Subcutaneous abdominal adipose tissue (tissue), 5 donors: ENCODE measurements at regions not wholly inside any gene's neighbourhood (a gene's known extent, or its start where the extent isn't known, plus 50 kb on each side); places are given as distances from the start of the nearest gene placed in this dataset.

Source experiments
- H3K27ac ChIP-seq: one replicate; pipeline ENCODE4 v1.7.0; 2013; ENCODE audit warnings: low read depth, mild to moderate bottlenecking, inconsistent platforms, low read length, moderate library complexity
- H3K27me3 ChIP-seq, 5 donors: one replicate each; pipeline ENCODE4 v1.7.0; 2013; ENCODE audit warnings: low read length in 5 of 5, inconsistent platforms in 1 of 5; ENCODE audit not compliant: control insufficient read depth in 5 of 5, insufficient read depth in 4 of 5
- H3K36me3 ChIP-seq, 5 donors: one replicate each; pipeline ENCODE4 v1.7.0; 2013; ENCODE audit warnings: low read length in 5 of 5; ENCODE audit not compliant: control insufficient read depth in 5 of 5, insufficient read depth in 5 of 5
- H3K4me1 ChIP-seq, 5 donors: one replicate each; pipeline ENCODE4 v1.7.0; 2013; ENCODE audit warnings: low read length in 5 of 5, mild to moderate bottlenecking in 3 of 5, moderate library complexity in 1 of 5; ENCODE audit not compliant: control insufficient read depth in 5 of 5, insufficient read depth in 5 of 5
- H3K4me3 ChIP-seq, 5 donors: one replicate each; pipeline ENCODE4 v1.7.0; 2013; ENCODE audit warnings: low read length in 5 of 5, low read depth in 1 of 5
- H3K9ac ChIP-seq, 5 donors: one replicate each; pipeline ENCODE4 v1.7.0; 2013; ENCODE audit warnings: low read length in 5 of 5, mild to moderate bottlenecking in 4 of 5, moderate library complexity in 3 of 5
- H3K9me3 ChIP-seq, 5 donors: one replicate each; pipeline ENCODE4 v1.7.0; 2013; ENCODE audit warnings: low read length in 5 of 5; ENCODE audit not compliant: control insufficient read depth in 5 of 5
- donor health status: healthy.
- donor health status: healthy.
- donor health status: healthy.
- donor health status: healthy.
- donor health status: healthy.

DNA sequence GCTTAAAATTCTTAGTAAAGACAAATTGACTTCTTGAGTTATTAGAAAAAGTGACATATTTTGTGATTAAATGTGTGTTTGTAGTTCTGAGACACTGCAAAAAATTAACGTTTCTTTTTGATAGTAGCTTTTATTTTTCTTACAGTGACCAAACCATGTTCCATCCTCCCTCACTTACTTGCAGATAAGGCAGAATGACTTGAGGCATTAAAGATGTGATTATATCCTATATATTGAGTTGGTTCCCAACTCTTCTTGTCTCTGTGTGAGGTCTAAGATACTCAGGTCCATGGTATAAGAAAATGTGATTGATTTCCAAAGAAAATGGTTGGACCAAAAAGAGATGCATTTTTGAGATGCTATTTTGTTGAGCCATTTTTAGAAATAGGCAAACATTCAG is 238.3 kb upstream of the NR2F2 start:
- Histone ChIP-seq H3K9ac (no peak overlapping the region), H3K4me3 (no peak overlapping the region), H3K4me1 (no peaks in the 10 kb centered on the region)

DNA sequence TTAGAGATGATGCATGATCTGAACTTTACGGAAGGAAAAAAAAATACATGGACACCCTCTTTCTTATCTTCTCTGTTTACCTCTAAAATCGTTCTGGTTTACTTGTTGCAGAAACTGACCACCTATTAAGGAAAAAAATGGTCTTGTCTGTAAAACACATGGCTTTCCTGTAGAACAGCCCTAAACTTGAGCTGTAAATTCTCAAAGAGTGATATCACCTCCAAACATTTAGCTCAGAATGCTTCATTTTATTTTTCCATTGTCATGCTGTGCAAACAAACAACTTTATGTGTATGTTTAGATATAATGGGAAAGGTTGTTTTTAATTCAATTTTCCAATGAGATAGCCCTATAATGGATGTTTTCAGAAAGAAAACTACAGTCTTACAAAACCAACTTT is 237.4 kb upstream of the NR2F2 start:
- Histone ChIP-seq H3K9ac (no peak overlapping the region), H3K9me3 (no peaks in the 10 kb centered on the region), H3K27me3 (no peaks in the 10 kb centered on the region), H3K4me1 (no peaks in the 10 kb centered on the region), H3K4me3 (no peak overlapping the region), H3K27ac (no peak overlapping the region), H3K36me3 (no peaks in the 10 kb centered on the region)

More for the DNA sequence above, 238.3 kb upstream of the NR2F2 start:
- Histone ChIP-seq H3K27ac (no peak overlapping the region), H3K36me3 (no peaks in the 10 kb centered on the region), H3K9me3 (no peaks in the 10 kb centered on the region), H3K27me3 (no peaks in the 10 kb centered on the region)

DNA sequence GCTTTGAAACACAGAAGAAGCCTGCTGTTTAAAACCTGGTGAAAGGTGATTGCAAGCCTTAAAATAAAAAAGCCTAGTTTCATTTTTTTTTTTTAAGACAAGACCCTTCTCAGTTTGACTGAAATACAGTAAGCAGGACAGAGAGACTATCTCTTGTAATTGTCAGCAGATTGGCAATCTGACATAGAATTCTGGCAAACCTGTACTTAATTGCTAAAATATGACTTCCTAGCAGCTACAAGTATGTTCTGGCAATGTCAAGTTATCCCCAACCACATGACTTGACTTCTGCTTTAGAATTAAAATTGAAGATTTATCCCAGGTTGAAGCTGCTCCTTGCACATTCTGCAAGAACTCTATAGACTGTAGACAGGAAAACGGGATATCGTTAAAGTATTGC is 232.8 kb upstream of the NR2F2 start:
- Histone ChIP-seq H3K27ac (no peak overlapping the region), H3K27me3 (no peaks in the 10 kb centered on the region), H3K4me1 (no peaks in the 10 kb centered on the region), H3K4me3 (no peak overlapping the region), H3K9me3 (no peaks in the 10 kb centered on the region), H3K36me3 (no peaks in the 10 kb centered on the region), H3K9ac (no peak overlapping the region)

DNA sequence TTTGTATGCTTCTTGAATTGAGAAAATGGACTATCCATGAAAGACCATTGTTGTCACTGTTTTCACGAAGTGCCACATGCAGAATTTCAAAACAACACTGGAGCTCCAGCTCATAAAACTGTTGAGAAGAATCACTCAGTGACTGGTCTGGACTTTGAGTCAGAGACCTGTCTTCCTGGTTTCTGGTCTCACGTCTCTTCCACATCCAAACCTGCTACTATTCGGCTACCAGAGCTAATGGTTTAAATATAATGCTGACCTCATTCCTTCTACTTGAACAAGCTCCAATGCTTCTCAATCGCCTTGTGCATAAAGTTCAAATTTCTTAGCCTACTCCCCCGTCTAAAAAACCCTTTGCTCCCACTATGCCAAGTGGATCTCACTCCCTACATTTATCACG is 227.9 kb upstream of the NR2F2 start:
- no peaks in the 10 kb centered on the region for H3K27me3 ChIP-seq
- H3K27ac ChIP-seq, result no peak overlapping the region
- H3K36me3 ChIP-seq, result no peaks in the 10 kb centered on the region
- no peak overlapping the region for H3K9ac ChIP-seq
- H3K4me1 ChIP-seq, result no peaks in the 10 kb centered on the region
- H3K4me3 ChIP-seq, result no peak overlapping the region
- H3K9me3 ChIP-seq, result no peaks in the 10 kb centered on the region

DNA sequence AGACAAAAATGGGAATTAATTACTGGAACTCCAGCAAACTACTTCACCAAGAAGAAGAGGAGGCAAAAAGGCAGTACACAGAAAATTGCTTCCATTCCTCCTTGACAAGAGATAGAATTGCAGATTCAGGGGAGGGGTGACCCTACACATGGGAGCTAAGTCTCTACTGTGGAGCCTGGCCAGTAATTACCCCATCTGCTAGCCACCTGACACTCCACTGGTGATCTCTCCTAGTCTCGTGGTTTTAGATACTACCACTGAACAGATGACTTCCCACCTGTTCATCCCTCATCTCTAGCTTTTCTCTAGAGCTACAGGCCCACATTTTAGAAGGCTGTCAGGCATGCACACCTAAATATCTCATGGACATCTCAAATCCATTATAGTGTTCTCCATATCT is 224.3 kb upstream of the NR2F2 start:
- no peak overlapping the region for H3K4me3 ChIP-seq

DNA sequence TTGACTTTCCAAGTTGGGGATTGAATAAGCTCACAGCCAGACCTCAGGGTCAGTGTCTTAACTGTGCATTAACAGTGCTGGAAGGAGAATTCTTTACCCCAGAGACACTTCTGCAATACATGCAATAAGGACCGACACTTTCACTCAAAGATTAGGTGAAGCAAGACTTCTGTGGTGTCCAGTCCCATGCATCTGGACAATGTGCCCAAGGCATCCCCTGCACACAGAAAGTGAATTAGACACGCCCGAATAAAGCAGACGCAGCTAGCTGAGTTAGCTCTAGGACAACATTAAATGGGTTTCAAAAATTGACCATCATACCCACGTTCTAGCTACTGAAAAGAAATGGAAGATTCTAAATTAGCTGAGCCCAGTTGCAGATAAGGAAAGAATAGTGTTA is 223.9 kb upstream of the NR2F2 start:
- Histone ChIP-seq H3K9ac (no peak overlapping the region), H3K9me3 (no peaks in the 10 kb centered on the region), H3K4me1 (no peaks in the 10 kb centered on the region), H3K4me3 (no peak overlapping the region), H3K36me3 (no peaks in the 10 kb centered on the region), H3K27ac (no peak overlapping the region), H3K27me3 (no peaks in the 10 kb centered on the region)

More for the DNA sequence above, 224.3 kb upstream of the NR2F2 start:
- H3K27ac ChIP-seq, result no peak overlapping the region
- no peaks in the 10 kb centered on the region for H3K27me3 ChIP-seq
- H3K4me1 ChIP-seq, result no peaks in the 10 kb centered on the region
- no peaks in the 10 kb centered on the region for H3K9me3 ChIP-seq
- no peaks in the 10 kb centered on the region for H3K36me3 ChIP-seq
- H3K9ac ChIP-seq, result no peak overlapping the region

DNA sequence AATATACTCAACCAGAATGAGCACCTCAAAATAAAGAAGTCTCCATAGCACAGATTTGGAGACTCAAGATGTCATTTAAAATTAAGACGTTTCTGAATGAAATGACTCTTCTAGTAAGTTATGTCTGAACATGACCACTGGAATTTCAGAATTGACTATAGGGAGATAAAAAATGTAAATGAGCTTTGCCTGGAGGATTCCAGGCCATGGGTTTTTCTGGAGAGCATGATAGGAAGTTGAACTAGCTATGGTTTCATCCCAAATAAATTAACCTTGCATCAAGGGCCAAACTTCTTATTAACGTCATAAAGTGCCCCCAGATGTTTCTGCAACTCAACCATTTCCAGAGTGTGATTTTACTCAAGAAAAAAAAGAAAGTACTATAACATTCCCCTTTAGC is 222.6 kb upstream of the NR2F2 start:
- no peak overlapping the region for H3K4me3 ChIP-seq
- H3K4me1 ChIP-seq, result no peaks in the 10 kb centered on the region
- H3K27ac ChIP-seq, result no peak overlapping the region
- H3K9ac ChIP-seq, result no peak overlapping the region
- no peaks in the 10 kb centered on the region for H3K27me3 ChIP-seq
- no peaks in the 10 kb centered on the region for H3K9me3 ChIP-seq
- H3K36me3 ChIP-seq, result no peaks in the 10 kb centered on the region

DNA sequence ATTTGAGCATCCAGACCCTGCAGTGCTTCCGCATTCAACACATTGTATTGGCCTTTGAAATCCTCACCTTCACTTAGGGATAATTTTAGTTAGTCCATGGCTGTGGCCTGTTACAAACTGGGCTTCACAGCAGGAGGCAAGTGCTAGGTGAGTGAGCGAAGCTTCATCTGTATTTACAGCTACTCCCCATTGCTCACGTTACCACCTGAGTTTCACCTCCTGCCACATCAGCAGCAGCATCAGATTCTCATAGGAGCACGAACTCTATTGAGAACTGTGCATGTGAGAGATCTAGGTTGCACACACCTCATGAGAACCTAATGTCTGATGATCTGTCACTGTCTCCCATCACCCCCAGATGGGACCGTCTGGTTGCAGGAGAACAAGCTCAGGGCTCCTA is 222.1 kb upstream of the NR2F2 start:
- no peaks in the 10 kb centered on the region for H3K27me3 ChIP-seq
- no peak overlapping the region for H3K4me3 ChIP-seq
- H3K4me1 ChIP-seq, result no peaks in the 10 kb centered on the region
- no peaks in the 10 kb centered on the region for H3K9me3 ChIP-seq
- H3K27ac ChIP-seq, result no peak overlapping the region
- no peaks in the 10 kb centered on the region for H3K36me3 ChIP-seq
- no peak overlapping the region for H3K9ac ChIP-seq

DNA sequence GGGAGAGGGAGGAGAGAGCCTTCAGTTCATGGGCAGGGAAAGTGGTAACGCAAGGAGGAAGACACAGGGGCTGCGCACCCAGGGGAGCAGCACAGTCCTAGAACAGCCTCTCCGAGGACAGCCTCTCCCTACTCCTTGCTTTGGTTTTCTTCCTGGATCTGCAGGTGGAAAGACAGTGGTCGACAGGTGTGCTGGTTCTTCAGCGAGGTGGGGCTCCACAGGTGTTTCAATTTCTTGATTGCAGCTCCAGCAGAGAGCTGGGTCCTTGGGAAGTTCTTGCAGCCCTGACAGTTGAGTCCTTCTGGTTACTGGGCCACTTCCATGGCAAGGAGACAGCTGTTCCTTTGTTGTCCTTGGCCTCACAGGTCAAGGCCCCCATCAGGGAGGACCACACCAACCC is 220.7 kb upstream of the NR2F2 start:
- no peak overlapping the region for H3K27ac ChIP-seq
- H3K4me3 ChIP-seq, result no peak overlapping the region
- H3K9me3 ChIP-seq, result no peaks in the 10 kb centered on the region
- H3K4me1 ChIP-seq, result no peaks in the 10 kb centered on the region
- no peak overlapping the region for H3K9ac ChIP-seq
- no peaks in the 10 kb centered on the region for H3K27me3 ChIP-seq
- H3K36me3 ChIP-seq, result no peaks in the 10 kb centered on the region

DNA sequence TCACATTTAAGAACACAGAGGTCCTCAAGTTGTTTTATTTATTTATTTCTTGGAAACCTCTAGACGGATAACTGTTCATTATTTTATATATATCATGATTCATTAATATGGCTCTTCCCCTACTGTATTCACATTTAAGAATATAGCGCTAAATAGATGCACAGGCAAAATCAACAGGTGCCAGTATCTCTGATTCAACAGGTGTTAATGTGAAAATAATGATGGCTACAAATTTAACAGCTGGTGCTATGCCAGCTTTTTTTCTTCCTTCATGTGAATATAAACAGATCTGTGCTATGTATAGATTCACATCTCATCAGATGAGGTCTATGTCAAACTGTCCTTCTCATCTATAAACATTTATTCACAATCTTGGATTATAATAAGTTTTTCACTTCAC is 218.5 kb upstream of the NR2F2 start:
- Histone ChIP-seq H3K27me3 (no peaks in the 10 kb centered on the region), H3K4me3 (no peak overlapping the region), H3K9me3 (no peaks in the 10 kb centered on the region), H3K36me3 (no peaks in the 10 kb centered on the region), H3K27ac (no peak overlapping the region), H3K4me1 (no peaks in the 10 kb centered on the region), H3K9ac (no peak overlapping the region)

DNA sequence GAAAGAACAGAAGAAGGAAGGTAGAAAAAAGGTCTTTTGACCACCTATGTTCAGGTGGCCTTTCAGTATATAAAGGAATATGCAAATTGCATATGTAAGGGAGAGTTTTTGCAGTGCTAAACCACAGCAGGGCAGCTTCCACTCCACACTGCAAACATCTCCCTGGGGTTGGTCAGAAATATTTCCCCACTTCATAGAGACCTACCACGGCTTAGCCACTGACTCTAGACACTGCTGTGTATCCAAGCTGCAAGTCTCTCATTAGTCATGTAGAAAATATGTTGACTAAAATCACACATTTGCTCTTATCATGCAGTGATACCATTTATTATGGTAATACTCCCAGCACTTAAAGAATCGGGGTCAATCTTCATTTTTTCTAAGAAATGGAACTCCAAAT is 214.9 kb upstream of the NR2F2 start:
- H3K9ac ChIP-seq, result no peak overlapping the region
- no peaks in the 10 kb centered on the region for H3K4me1 ChIP-seq
- H3K27ac ChIP-seq, result no peak overlapping the region
- H3K9me3 ChIP-seq, result no peaks in the 10 kb centered on the region
- no peaks in the 10 kb centered on the region for H3K36me3 ChIP-seq
- H3K27me3 ChIP-seq, result no peaks in the 10 kb centered on the region
- H3K4me3 ChIP-seq, result no peak overlapping the region
